ENCODE measurements at regions not wholly inside any gene's neighbourhood (a gene's known extent, or its start where the extent isn't known, plus 50 kb on each side); places are given as distances from the start of the nearest gene placed in this dataset.
A peak's percentile ranks its signal among the peaks of the same experiment; 100 is the strongest.

DNA sequence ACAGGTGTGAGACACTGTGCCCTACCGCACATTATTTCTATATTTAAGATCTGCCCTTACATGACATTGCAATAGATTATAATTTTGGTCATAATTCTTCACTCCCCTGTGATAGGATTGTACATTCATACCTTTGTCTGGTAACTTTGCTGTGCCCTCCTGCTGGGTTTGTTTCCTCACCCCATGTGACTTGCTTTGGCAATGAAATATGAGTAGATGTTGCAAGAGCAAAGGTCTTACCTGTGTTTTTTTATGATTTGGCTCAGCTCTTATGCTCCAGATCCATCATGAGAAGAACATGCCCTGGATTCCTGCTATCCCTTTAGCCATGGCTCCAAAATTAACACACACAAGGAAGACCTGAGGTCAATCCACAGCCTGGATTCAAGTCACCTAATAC is 137.7 kb upstream of the EOMES start:
- no peak for TF ChIP-seq CTCF (IDR thresholded peaks at IDR 0.05; ENCODE audit: borderline replicate concordance, extremely low read depth, low read length, poor library complexity, severe bottlenecking)
- no peak for TF ChIP-seq EZH2 (IDR thresholded peaks at IDR 0.05; ENCODE audit: borderline replicate concordance, low read depth, low read length, severe bottlenecking)
- Histone ChIP-seq H4K20me1 (ENCODE audit: insufficient read depth, low read length) (no peaks in the 10 kb centered on the region), H3K4me3 (ENCODE audit: low read depth in 1 of 2, low read length in 2 of 2) (no peak overlapping the region), H3K9ac (ENCODE audit: low read depth, low read length) (no peak overlapping the region), H3K27ac (ENCODE audit: low read length) (no peak overlapping the region), H3K36me3 (ENCODE audit: insufficient read depth, low read length) (no peaks in the 10 kb centered on the region), H3K9me3 (ENCODE audit: insufficient read depth, low read length, severe bottlenecking) (peaks cover 2% of the 10 kb centered on the region), H3K79me2 (ENCODE audit: insufficient read depth, low read length) (no peaks in the 10 kb centered on the region), H2AFZ (ENCODE audit: low read depth, low read length) (no peak overlapping the region), H3K27me3 (ENCODE audit: insufficient read depth, low read length, poor library complexity) (no peaks in the 10 kb centered on the region), H3K4me1 (ENCODE audit: insufficient read depth, low read length) (peaks cover 18% of the 10 kb centered on the region), H3K4me2 (ENCODE audit: insufficient read depth, low read length) (no peak overlapping the region)
- ATAC-seq (ENCODE audit: insufficient read depth, low read depth) (no peak), DNase-seq (no peak)

GRCh38 chr3:27861046-27862036 is 139.2 kb upstream of the EOMES start:
- no peaks in the 10 kb centered on the region for H3K36me3 ChIP-seq (ENCODE audit: insufficient read depth, low read length)
- H3K4me3 ChIP-seq (ENCODE audit: low read depth in 1 of 2, low read length in 2 of 2) = no peak overlapping the region
- H3K27me3 ChIP-seq (ENCODE audit: insufficient read depth, low read length, poor library complexity) = no peaks in the 10 kb centered on the region
- no peaks in the 10 kb centered on the region for H3K79me2 ChIP-seq (ENCODE audit: insufficient read depth, low read length)
- no peaks in the 10 kb centered on the region for H3K9me3 ChIP-seq (ENCODE audit: insufficient read depth, low read length, severe bottlenecking)
- H3K9ac ChIP-seq (ENCODE audit: low read depth, low read length) = peak overlapping the region; percentile 18; the same call in 1 of the 2 replicates
- peaks cover 18% of the 10 kb centered on the region for H3K4me1 ChIP-seq (ENCODE audit: insufficient read depth, low read length)
- DNase-seq (peak; percentile 55), ATAC-seq (ENCODE audit: insufficient read depth, low read depth) (peak; percentile 98)
- no peak for TF ChIP-seq CTCF (IDR thresholded peaks at IDR 0.05; ENCODE audit: borderline replicate concordance, extremely low read depth, low read length, poor library complexity, severe bottlenecking)
- TF ChIP-seq EZH2 (IDR thresholded peaks at IDR 0.05; ENCODE audit: borderline replicate concordance, low read depth, low read length, severe bottlenecking) = no peak
- no peaks in the 10 kb centered on the region for H4K20me1 ChIP-seq (ENCODE audit: insufficient read depth, low read length)
- H2AFZ ChIP-seq (ENCODE audit: low read depth, low read length) = peak overlapping the region; percentile 67
- peak overlapping the region; percentile 40 for H3K4me2 ChIP-seq (ENCODE audit: insufficient read depth, low read length)
- peak overlapping the region; percentile 59 for H3K27ac ChIP-seq (ENCODE audit: low read length)

DNA sequence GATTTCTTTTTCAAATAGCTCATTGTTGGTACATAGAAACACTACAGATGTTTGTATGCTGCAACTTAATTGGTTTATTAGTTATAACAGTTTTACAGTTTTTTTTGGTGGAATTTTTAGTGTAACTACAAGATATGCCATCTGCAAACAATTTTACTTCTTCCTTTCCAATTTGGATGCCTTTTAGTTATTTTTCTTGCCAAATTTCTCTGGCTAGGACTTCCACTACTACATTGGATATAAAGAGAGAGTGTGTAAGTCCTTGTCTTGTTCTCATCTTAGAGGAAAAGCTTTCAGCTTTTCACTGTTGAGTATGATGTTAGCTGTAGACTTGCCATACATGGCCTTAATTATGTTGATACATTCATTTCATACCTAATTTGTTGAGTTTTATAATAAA is 143.6 kb upstream of the EOMES start:
- Histone ChIP-seq H3K27me3 (ENCODE audit: insufficient read depth, low read length, poor library complexity) (no peaks in the 10 kb centered on the region), H3K9ac (ENCODE audit: low read depth, low read length) (no peak overlapping the region), H3K27ac (ENCODE audit: low read length) (no peak overlapping the region), H4K20me1 (ENCODE audit: insufficient read depth, low read length) (no peaks in the 10 kb centered on the region), H3K4me3 (ENCODE audit: low read depth in 1 of 2, low read length in 2 of 2) (no peak overlapping the region), H3K4me2 (ENCODE audit: insufficient read depth, low read length) (no peak overlapping the region), H2AFZ (ENCODE audit: low read depth, low read length) (no peak overlapping the region), H3K36me3 (ENCODE audit: insufficient read depth, low read length) (no peaks in the 10 kb centered on the region), H3K79me2 (ENCODE audit: insufficient read depth, low read length) (no peaks in the 10 kb centered on the region), H3K9me3 (ENCODE audit: insufficient read depth, low read length, severe bottlenecking) (peaks cover 20% of the 10 kb centered on the region), H3K4me1 (ENCODE audit: insufficient read depth, low read length) (peaks cover 11% of the 10 kb centered on the region)
- no peak for TF ChIP-seq CTCF (IDR thresholded peaks at IDR 0.05; ENCODE audit: borderline replicate concordance, extremely low read depth, low read length, poor library complexity, severe bottlenecking)
- no peak for TF ChIP-seq EZH2 (IDR thresholded peaks at IDR 0.05; ENCODE audit: borderline replicate concordance, low read depth, low read length, severe bottlenecking)
- ATAC-seq (ENCODE audit: insufficient read depth, low read depth) (no peak), DNase-seq (no peak)

Measured in DND-41 (cell line).